Muscle of leg (tissue), 3 donors: ENCODE measurements at regions not wholly inside any gene's neighbourhood (a gene's known extent, or its start where the extent isn't known, plus 50 kb on each side); places are given as distances from the start of the nearest gene placed in this dataset.

Experiments used
- DNase-seq: peaks from one replicate; pipeline ENCODE4 v3.0.0; 2013
- H3K27ac ChIP-seq: one replicate; pipeline ENCODE4 v1.5.1; 2013; ENCODE audit warnings: mild to moderate bottlenecking, low read length, control low read depth
- H3K27me3 ChIP-seq: one replicate; pipeline ENCODE4 v1.6.1; 2013; ENCODE audit warnings: low read length; ENCODE audit not compliant: control insufficient read depth, insufficient read depth
- H3K36me3 ChIP-seq: one replicate; pipeline ENCODE4 v1.6.1; 2013; ENCODE audit warnings: low read length; ENCODE audit not compliant: control insufficient read depth, insufficient read depth
- H3K4me1 ChIP-seq: one replicate; pipeline ENCODE4 v1.6.1; 2013; ENCODE audit warnings: low read length; ENCODE audit not compliant: control insufficient read depth, insufficient read depth
- H3K4me3 ChIP-seq: one replicate; pipeline ENCODE4 v1.5.1; 2013; ENCODE audit warnings: low read length, control low read depth
- H3K9me3 ChIP-seq: replicated peaks from 2 replicates; pipeline ENCODE4 v1.6.1; 2013; ENCODE audit warnings: low read depth, low read length; ENCODE audit not compliant: control insufficient read depth
- WGBS: methylation state at CpG from one replicate; pipeline ENCODE4 v1.1.5; 2013; ENCODE audit warnings: missing lambda C conversion rate; ENCODE audit not compliant: insufficient coverage; 5-methylcytosine and 5-hydroxymethylcytosine counted together

DNA sequence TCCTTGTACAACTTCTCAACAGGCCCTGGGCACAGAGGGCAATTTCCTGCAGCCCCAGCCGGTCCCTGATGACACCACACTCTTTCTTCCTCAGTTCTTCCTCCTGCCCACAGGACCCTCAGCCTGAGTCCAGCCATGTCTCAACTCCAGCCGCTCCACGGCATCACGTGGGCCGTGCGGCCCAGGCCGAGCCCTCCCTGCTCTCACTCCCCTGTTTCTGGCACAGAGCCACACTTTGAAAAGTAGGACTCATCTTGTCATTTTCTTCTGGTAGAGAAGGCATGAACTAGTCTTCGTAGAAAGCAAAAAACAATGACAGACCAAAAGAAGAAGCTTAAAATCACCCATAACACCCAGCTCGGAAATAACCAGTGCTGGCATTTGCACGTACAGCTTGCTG is 404.7 kb upstream of the IRX1 start:
- H3K27ac ChIP-seq, result no peak overlapping the region
- no peaks in the 10 kb centered on the region for H3K36me3 ChIP-seq
- DNase-seq, result no peak
- H3K4me1 ChIP-seq, result no peaks in the 10 kb centered on the region
- no peak overlapping the region for H3K4me3 ChIP-seq
- WGBS, result 79% methylated on average over 2 of the region's 10 CpGs
- no peaks in the 10 kb centered on the region for H3K9me3 ChIP-seq
- H3K27me3 ChIP-seq, result peaks cover 34% of the 10 kb centered on the region

DNA sequence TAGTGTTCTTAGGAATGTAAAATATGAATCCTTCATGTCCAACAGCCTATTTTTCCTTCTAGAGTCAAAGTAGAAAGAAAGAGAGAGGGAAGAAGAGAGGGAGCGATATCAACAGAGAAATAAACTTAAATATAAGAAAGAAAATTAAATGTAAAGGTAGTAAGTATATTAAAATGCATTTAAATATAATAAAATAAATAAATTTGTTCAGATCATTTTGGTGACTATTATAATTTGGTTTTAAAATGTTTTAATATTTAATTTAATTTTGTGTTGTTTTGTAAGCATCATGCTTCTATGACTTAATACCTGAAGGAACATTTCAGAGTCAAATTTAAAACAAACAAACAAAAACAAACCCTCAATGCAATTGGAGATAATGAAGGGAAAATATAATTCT is 405.2 kb upstream of the IRX1 start:
- DNase-seq, result no peak
- no peaks in the 10 kb centered on the region for H3K36me3 ChIP-seq
- H3K27me3 ChIP-seq, result peaks cover 35% of the 10 kb centered on the region
- no peak overlapping the region for H3K4me3 ChIP-seq
- no peaks in the 10 kb centered on the region for H3K9me3 ChIP-seq
- no CpG with 5 or more reads among the region's 1 CpG for WGBS
- H3K27ac ChIP-seq, result no peak overlapping the region
- H3K4me1 ChIP-seq, result no peaks in the 10 kb centered on the region

GRCh38 chr5:3187771-3188425 is 407.7 kb upstream of the IRX1 start:
- H3K9me3 ChIP-seq, result no peaks in the 10 kb centered on the region
- H3K27me3 ChIP-seq, result peaks cover 27% of the 10 kb centered on the region
- 92% methylated on average over 19 of the region's 28 CpGs for WGBS
- H3K27ac ChIP-seq, result no peak overlapping the region
- no peaks in the 10 kb centered on the region for H3K36me3 ChIP-seq
- no peak for DNase-seq
- no peak overlapping the region for H3K4me3 ChIP-seq
- H3K4me1 ChIP-seq, result no peaks in the 10 kb centered on the region

DNA sequence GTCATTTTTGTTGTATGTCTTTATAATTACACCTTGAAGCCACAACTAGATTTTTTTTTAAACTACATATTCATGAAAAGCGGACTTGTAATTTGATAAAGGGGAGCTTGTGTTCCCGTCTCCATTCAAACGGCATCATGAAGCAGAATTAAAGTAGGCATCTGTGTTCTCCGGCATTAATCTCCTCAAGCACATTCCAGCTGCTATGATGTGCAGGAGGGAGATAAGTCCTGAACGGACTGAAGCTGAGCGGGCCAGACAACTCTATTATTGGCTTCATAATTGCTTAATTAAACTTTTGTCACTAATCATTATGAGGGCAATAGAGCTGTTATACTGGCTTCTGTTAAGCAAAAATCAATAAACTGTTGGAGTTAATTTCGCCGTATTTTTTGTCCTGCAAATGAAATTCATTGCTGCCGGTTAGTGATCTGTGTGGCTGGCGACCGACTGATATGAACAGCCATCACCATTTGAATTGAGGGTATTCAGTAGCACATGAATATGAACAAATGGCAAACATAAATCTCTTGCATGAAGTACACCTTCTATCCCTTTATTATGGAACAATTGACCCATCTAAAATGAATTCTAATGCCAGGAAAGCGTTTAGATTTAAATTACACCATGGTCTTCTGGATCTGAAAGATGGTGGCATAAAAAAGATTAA is 408.8 kb upstream of the IRX1 start:
- Histone ChIP-seq H3K27me3 (peaks cover 29% of the 10 kb centered on the region), H3K36me3 (no peaks in the 10 kb centered on the region), H3K4me1 (no peaks in the 10 kb centered on the region), H3K4me3 (no peak overlapping the region), H3K9me3 (no peaks in the 10 kb centered on the region), H3K27ac (no peak overlapping the region)
- DNase-seq, result no peak
- WGBS, result 64% methylated on average over 3 of the region's 12 CpGs

DNA sequence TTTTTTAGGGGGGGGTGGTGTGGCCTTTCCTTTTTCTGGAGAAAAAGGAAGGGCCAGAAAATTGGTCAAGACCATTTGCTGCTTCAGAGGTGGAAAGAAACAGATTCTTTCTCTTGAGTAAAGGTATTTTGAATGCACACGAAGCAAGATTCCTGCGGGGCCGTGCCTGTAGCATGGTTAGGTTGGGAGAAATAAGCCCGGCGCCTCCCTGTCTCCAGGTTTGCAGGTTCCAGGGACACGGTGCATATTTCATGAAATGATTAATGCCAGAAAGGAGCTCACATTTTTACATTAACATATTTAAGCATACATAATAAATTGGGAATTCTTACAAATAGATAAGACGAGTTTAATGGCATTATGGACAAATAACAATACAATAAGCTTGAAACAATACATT is 409.5 kb upstream of the IRX1 start:
- H3K27me3 ChIP-seq, result peaks cover 32% of the 10 kb centered on the region
- no peak overlapping the region for H3K4me3 ChIP-seq
- no peaks in the 10 kb centered on the region for H3K36me3 ChIP-seq
- H3K9me3 ChIP-seq, result no peaks in the 10 kb centered on the region
- WGBS, result no CpG with 5 or more reads among the region's 7 CpGs
- H3K4me1 ChIP-seq, result no peaks in the 10 kb centered on the region
- DNase-seq, result no peak
- no peak overlapping the region for H3K27ac ChIP-seq

DNA sequence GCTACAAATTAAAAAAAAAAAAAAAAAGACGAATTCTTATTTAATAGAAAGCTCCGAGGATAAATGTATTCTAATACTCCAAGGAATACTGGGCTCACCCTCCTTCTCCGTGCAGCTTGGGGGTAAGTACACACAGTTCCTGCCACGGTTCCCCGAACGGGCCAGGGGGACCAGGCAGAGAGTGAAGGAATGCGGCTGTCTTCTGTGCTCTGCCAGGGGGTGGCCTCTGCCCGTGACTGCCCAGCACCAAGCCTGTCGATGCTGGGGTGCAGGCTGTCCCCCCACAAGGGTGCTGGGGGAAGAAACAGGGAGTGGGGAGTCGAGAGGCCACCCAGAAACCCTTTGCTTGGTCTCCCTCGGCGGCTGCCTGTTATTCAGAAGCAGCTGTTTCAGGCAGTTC is 410.1 kb upstream of the IRX1 start:
- H3K4me3 ChIP-seq, result no peak overlapping the region
- no peaks in the 10 kb centered on the region for H3K36me3 ChIP-seq
- H3K9me3 ChIP-seq, result no peaks in the 10 kb centered on the region
- H3K27me3 ChIP-seq, result peaks cover 33% of the 10 kb centered on the region
- no peak for DNase-seq
- no peak overlapping the region for H3K27ac ChIP-seq
- no peaks in the 10 kb centered on the region for H3K4me1 ChIP-seq
- 64% methylated on average over 7 of the region's 12 CpGs for WGBS

DNA sequence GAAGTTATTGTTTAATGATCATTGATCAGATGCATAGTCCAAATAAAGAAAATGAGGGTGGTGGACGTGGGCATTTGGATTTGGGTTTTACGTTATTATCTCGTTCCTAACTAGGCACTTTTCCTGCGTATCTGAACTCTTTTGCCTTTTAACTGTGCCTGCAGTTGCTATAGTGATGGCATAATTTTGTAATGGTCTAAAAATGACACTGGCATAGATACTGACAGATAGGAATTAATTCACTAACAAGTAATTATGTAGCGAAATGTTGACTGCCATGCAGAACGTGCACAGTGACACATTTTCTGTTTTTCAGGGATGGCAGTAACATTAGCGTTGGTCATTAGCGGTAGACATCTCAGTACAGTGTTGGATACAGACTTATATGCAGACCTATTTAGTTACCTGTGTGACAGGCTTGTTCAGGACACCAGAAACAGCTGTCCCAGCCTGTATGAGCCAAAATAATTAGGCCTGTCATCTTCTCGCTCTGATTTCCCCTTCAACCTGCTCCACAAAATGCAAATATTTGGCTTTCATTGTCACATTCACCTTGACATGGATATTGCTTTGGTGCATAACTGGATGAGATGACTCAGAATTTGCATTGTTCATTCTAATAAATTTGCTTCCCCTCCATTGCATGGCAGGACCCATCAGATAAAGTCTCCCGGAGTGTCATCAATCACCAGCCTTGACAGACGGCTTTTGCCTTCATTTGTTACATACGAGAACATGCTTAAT is 413.3 kb upstream of the IRX1 start:
- no peak for DNase-seq
- Histone ChIP-seq H3K36me3 (no peaks in the 10 kb centered on the region), H3K4me3 (no peak overlapping the region), H3K27me3 (peaks cover 32% of the 10 kb centered on the region), H3K9me3 (no peaks in the 10 kb centered on the region), H3K27ac (no peak overlapping the region), H3K4me1 (no peaks in the 10 kb centered on the region)
- WGBS, result 84% methylated on average over 7 of the region's 12 CpGs

GRCh38 chr5:3181671-3182070 is 414.0 kb upstream of the IRX1 start:
- no peaks in the 10 kb centered on the region for H3K36me3 ChIP-seq
- DNase-seq, result no peak
- peaks cover 28% of the 10 kb centered on the region for H3K27me3 ChIP-seq
- no peak overlapping the region for H3K27ac ChIP-seq
- H3K4me1 ChIP-seq, result no peaks in the 10 kb centered on the region
- H3K9me3 ChIP-seq, result no peaks in the 10 kb centered on the region
- H3K4me3 ChIP-seq, result no peak overlapping the region
- 56% methylated on average over 14 of the region's 18 CpGs for WGBS

- Histone ChIP-seq H3K9me3 (no peaks in the 10 kb centered on the region), H3K4me3 (no peak overlapping the region), H3K27ac (no peak overlapping the region), H3K4me1 (no peaks in the 10 kb centered on the region), H3K27me3 (peaks cover 25% of the 10 kb centered on the region), H3K36me3 (no peaks in the 10 kb centered on the region)
- DNase-seq, result no peak
- WGBS, result 80% methylated on average over 20 of the region's 20 CpGs
Measured at GRCh38 chr5:3180636-3181035, 415.0 kb upstream of the IRX1 start.

DNA sequence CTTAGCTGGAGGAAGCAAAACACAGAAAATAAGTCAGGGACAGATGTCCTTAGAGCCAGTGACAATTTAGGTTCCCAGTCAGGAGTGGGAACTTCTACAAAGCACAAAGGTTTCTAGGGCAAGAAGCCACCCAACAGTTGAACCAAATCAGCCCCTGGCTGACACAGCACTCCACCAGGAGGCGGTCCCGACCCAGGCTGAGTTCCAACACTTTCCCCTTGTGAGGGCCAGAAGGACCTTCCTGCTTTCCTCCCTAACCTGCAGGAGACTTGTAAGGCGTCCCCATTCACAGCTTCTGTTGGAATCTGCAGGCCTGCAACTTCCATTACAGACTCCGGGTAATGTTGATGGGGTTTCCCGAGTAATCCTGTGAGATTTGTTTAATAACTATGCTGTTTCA is 416.4 kb upstream of the IRX1 start:
- H3K27ac ChIP-seq, result no peak overlapping the region
- H3K4me3 ChIP-seq, result no peak overlapping the region
- no peaks in the 10 kb centered on the region for H3K36me3 ChIP-seq
- DNase-seq, result no peak
- H3K4me1 ChIP-seq, result no peaks in the 10 kb centered on the region
- H3K27me3 ChIP-seq, result peaks cover 16% of the 10 kb centered on the region
- no peaks in the 10 kb centered on the region for H3K9me3 ChIP-seq
- WGBS, result no CpG with 5 or more reads among the region's 5 CpGs
